ENCODE measurements at regions not wholly inside any gene's neighbourhood (a gene's known extent, or its start where the extent isn't known, plus 50 kb on each side); places are given as distances from the start of the nearest gene placed in this dataset.

DNA sequence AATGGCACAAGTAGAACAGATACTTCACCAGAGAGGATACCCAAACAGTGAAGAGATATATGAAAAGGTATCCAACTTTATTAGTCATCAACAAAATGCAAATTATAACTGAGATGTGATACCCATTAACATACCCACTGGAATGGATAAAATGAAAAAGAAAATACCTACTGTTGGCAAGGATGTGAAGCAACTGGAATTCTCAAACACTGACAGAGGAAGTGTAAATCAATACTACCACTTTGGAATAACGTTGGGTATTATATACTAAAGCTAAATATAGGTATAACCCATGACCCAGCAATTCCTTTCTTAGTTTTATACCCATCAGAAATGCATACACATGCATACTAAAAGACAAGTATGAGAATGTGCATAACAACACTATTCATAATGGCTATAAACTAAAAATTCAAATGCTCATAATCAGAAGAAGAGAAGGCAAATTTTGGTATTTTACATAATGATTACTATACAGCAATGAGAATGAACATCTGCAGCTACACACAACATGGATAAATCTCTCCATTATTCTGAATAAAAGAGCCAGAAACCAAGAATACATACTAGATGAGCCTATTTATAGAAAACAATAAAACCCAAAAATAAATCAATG, 80.6 kb downstream of the RPL27A start:
- ATAC-seq (ENCODE audit: low read depth) (no peak), DNase-seq (no peak)
- Histone ChIP-seq H3K9ac (ENCODE audit: low read length) (no peak overlapping the region), H3K27ac (ENCODE audit: low read length in 2 of 2) (no peak overlapping the region), H3K4me2 (replicated peaks; ENCODE audit: low read depth, low read length, poor library complexity, severe bottlenecking) (no peak overlapping the region), H3K4me3 (ENCODE audit: control extremely low read depth in 1 of 5, extremely low read depth in 1 of 5, insufficient read depth in 1 of 5, low read depth in 2 of 5, low read length in 4 of 5) (no peak overlapping the region), H3K4me1 (ENCODE audit: control insufficient read depth in 2 of 2, insufficient read depth in 2 of 2, low read length in 2 of 2) (no peaks in the 10 kb centered on the region), H3K9me3 (ENCODE audit: control extremely low read depth in 1 of 3, control insufficient read depth in 2 of 3, insufficient read depth in 1 of 3, low read length in 2 of 3) (no peaks in the 10 kb centered on the region), H3K27me3 (replicated peaks in 1 of 4; ENCODE audit: control extremely low read depth in 1 of 4, control insufficient read depth in 3 of 4, insufficient read depth in 4 of 4, low read length in 3 of 4) (peaks cover 0 to 5% (median 0%) of the 10 kb centered on the region in 4 experiments), H3K36me3 (replicated peaks in 1 of 2; ENCODE audit: control extremely low read depth in 1 of 2, control insufficient read depth in 1 of 2, extremely low read depth in 1 of 2, insufficient read depth in 2 of 2, low read length in 1 of 2) (no peaks in the 10 kb centered on the region), H3K79me2 (ENCODE audit: control insufficient read depth, insufficient read depth, low read length) (no peaks in the 10 kb centered on the region), H2AFZ (ENCODE audit: insufficient read depth, low read depth, low read length, poor library complexity, severe bottlenecking) (no peak overlapping the region), H4K20me1 (ENCODE audit: control insufficient read depth, insufficient read depth, low read length, poor library complexity, severe bottlenecking) (no peaks in the 10 kb centered on the region)
- WGBS (ENCODE audit: insufficient coverage), result no CpG with 5 or more reads among the region's 1 CpG
- no peak for TF ChIP-seq CTCF (IDR thresholded peaks at IDR 0.05)
- TF ChIP-seq EZH2 (IDR thresholded peaks at IDR 0.05; ENCODE audit: borderline replicate concordance, insufficient read depth, low read depth, low read length, poor library complexity, severe bottlenecking), result no peak
- no peaks in the 10 kb centered on the region for H3K27me3 Mint-ChIP-seq
- CTCF ChIA-PET, result no interaction called here
- H3K4me1 Mint-ChIP-seq, result no peaks in the 10 kb centered on the region
- intact Hi-C loops (cut with micrococcal nuclease), result no loop called here
- H3K4me3 Mint-ChIP-seq, result no peak overlapping the region
- POLR2A ChIA-PET, result no interaction called here
- H3K9me3 Mint-ChIP-seq (ENCODE audit: insufficient read depth), result no peaks in the 10 kb centered on the region
- no peak overlapping the region for H3K27ac Mint-ChIP-seq

DNA sequence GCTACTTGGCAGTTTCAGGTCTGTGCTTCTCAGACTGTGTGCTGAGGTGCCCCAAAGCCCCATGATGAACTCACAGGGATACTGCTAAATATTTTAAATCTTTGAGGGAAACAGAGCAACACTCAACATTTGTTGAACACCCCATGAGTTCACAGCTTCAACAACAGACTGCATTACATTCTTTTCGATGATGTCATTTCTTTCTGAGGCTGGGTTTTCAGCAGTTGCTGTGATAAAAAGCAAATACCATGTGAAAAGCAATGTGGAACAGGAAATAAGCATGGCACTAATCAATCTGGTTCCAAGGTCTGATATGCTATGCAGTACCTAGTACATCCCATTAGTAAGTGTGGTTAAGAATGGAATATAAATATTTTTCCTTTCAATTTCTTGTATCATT, 82.7 kb downstream of the RPL27A start:
- Mint-ChIP-seq H3K9me3 (ENCODE audit: insufficient read depth) (no peaks in the 10 kb centered on the region), H3K4me1 (no peaks in the 10 kb centered on the region), H3K27ac (no peak overlapping the region), H3K27me3 (peaks cover 3% of the 10 kb centered on the region), H3K4me3 (no peak overlapping the region)
- no peaks in the 10 kb centered on the region for H3K4me1 ChIP-seq (ENCODE audit: control insufficient read depth in 2 of 2, insufficient read depth in 2 of 2, low read length in 2 of 2)
- 100% methylated on average over 1 of the region's 1 CpG for WGBS (ENCODE audit: insufficient coverage)
- no peak overlapping the region for H2AFZ ChIP-seq (ENCODE audit: insufficient read depth, low read depth, low read length, poor library complexity, severe bottlenecking)
- DNase-seq, result no peak
- no peaks in the 10 kb centered on the region for H3K36me3 ChIP-seq (replicated peaks in 1 of 2; ENCODE audit: control extremely low read depth in 1 of 2, control insufficient read depth in 1 of 2, extremely low read depth in 1 of 2, insufficient read depth in 2 of 2, low read length in 1 of 2)
- no peaks in the 10 kb centered on the region for H3K27me3 ChIP-seq (replicated peaks in 1 of 4; ENCODE audit: control extremely low read depth in 1 of 4, control insufficient read depth in 3 of 4, insufficient read depth in 4 of 4, low read length in 3 of 4)
- no peak for TF ChIP-seq EZH2 (IDR thresholded peaks at IDR 0.05; ENCODE audit: borderline replicate concordance, insufficient read depth, low read depth, low read length, poor library complexity, severe bottlenecking)
- no peak for TF ChIP-seq CTCF (IDR thresholded peaks at IDR 0.05)
- no peaks in the 10 kb centered on the region for H4K20me1 ChIP-seq (ENCODE audit: control insufficient read depth, insufficient read depth, low read length, poor library complexity, severe bottlenecking)
- H3K27ac ChIP-seq (ENCODE audit: low read length in 2 of 2), result no peak overlapping the region
- H3K79me2 ChIP-seq (ENCODE audit: control insufficient read depth, insufficient read depth, low read length), result no peaks in the 10 kb centered on the region
- CTCF ChIA-PET, result no interaction called here
- no peak overlapping the region for H3K9ac ChIP-seq (ENCODE audit: low read length)
- no peak for ATAC-seq (ENCODE audit: low read depth)
- no peak overlapping the region for H3K4me2 ChIP-seq (replicated peaks; ENCODE audit: low read depth, low read length, poor library complexity, severe bottlenecking)
- no peak overlapping the region for H3K4me3 ChIP-seq (ENCODE audit: control extremely low read depth in 1 of 5, extremely low read depth in 1 of 5, insufficient read depth in 1 of 5, low read depth in 2 of 5, low read length in 4 of 5)
- POLR2A ChIA-PET, result no interaction called here
- intact Hi-C loops (cut with micrococcal nuclease), result no loop called here
- H3K9me3 ChIP-seq (ENCODE audit: control extremely low read depth in 1 of 3, control insufficient read depth in 2 of 3, insufficient read depth in 1 of 3, low read length in 2 of 3), result no peaks in the 10 kb centered on the region

Data from B cell (primary cell).